IPS DF 19.7 (cell line): ENCODE measurements at regions not wholly inside any gene's neighbourhood (a gene's known extent, or its start where the extent isn't known, plus 50 kb on each side); places are given as distances from the start of the nearest gene placed in this dataset.

Experiments
- DNase-seq: peaks from one replicate; pipeline ENCODE4 v3.0.0-alpha.2; 2013; ENCODE audit warnings: low read depth, low spot score

DNA sequence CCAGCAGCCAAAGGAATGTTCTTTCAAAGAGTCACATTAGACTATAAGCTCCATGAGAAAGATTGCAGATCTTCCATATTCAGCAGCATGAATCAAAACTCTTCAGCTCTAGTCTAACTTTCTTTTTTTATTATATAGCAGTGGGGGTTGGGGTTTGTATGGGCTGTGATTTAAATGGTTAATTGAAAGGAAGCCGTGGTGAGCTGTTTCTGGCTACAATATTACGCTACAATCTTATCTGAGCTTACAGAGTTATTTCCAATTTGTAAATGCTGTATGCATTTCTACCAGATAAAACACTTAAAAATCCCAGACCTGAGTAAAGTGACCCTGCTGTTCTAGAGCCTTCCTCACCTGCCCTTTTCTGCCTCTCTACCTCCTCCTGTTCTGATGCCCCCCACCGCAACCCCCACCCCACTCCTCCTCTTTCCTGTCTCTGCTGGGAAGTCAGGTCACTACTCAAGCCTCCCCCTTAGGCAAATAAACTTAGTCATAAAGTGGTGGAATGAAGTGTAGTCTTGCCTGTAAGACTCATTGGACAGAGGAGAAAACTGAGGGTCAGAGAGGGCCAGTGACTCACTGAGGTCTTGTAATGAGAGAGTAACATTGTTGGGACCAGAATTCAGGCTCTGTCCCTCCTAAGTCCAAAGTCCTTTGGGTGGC is 1089.5 kb downstream of the BCL11B start:
- DNase-seq = no peak

- DNase-seq = no peak
Observed at GRCh38 chr14:98183556-98183955, 1088.4 kb downstream of the BCL11B start.

GRCh38 chr14:98184457-98184856 is 1087.5 kb downstream of the BCL11B start:
- no peak for DNase-seq

DNA sequence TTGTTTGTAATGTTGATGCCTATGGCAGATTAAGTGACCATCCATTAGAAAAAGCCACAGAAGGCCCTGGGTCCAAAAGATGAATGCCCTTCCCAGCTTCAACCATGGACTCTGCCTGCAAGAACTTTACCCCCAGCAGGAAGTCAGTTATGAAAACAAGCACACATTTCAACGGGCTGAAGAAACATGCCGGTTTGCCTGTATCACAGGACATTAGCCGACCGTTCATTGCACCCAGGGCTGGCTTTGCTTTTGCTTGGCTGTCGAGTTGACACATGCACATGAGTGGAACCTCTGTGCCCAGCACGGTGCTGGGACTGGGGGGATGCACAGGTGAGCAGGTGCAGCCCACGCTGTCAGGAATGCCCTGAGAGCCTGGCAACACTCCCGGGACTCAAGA is 1087.0 kb downstream of the BCL11B start:
- no peak for DNase-seq

GRCh38 chr14:98186140-98186539 is 1085.9 kb downstream of the BCL11B start:
- DNase-seq = no peak

- no peak for DNase-seq
Observed at GRCh38 chr14:98187281-98187680, 1084.7 kb downstream of the BCL11B start.

- DNase-seq = no peak
Observed at GRCh38 chr14:98189062-98189461, 1082.9 kb downstream of the BCL11B start.

DNA sequence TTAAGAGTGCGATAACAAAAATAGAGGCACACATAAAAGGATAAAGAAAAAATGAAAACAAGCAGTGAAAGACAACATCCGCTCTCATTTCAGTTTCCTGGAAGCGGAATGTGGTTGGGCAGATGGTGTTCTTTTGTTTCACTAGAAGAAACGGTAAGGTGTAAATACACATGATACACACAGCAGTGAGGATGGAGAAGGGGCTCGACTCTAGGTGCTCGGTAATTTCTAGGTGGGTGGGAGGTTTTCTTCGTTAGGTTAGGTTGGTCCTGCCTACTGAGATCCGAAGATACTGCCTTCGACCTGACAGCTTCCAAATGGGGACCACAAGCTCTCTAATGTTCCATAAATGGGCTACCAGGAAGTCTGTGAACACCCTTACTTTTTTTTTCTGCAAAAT is 1082.5 kb downstream of the BCL11B start:
- DNase-seq = no peak

DNA sequence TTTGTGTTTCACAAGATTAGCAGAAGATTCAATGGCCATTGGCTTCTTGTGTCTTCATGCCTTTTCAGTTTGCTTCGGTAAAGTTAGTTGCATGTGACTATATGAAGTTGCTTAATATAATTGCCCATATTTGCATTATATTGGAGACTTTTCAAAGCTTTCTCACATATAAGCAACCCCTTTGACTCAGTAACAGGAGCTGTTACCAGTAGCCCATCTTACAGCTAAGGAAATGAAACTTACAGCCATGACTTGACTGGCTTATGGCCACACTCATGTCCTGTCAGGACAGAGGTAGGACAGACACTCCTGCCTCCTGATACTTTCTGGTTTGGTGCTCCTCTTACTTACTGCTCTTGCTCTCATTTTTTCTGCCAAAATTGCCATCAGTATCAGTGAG is 1082.1 kb downstream of the BCL11B start:
- no peak for DNase-seq

DNA sequence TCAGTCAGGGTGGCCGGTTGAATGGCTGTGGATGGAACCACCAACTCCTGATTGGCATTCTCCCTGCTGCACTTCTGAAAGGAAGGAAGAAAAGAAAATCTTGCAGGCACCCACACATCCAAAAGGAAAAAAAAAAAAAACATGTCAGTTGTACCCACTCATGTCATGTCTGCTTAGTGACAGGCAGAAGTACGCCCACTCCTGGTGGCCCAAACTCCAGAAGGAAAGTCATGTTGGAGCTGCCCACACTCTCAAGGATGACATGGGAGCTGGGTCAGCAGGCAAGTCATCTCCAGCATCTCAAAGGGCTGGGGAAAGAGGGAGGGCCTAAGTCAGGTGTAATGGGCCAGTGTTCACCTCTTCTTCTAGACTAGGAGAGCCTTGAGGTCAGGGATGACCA is 1079.1 kb downstream of the BCL11B start:
- DNase-seq = no peak

GRCh38 chr14:98194821-98195220 is 1077.2 kb downstream of the BCL11B start:
- DNase-seq = no peak

DNA sequence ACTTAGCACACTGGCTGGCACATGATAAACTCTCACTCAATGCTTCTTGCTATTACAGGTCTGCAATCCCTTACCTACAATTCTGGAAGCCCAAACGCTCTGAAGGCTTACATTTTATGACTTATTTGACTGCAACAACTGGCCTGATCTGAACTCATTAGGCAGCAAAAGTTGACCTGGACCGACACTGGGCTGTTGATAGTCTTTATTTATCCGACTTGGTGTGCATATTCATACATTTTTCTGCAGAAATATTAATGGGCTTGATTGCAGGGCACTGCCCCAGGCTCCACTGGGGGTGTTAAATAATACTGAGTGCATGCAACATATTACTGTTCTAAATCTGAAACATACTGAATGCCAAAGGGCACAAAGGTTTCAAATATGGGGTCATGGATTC is 1076.7 kb downstream of the BCL11B start:
- no peak for DNase-seq

GRCh38 chr14:98197933-98198332 is 1074.1 kb downstream of the BCL11B start:
- no peak for DNase-seq

GRCh38 chr14:98198385-98198784 is 1073.6 kb downstream of the BCL11B start:
- no peak for DNase-seq

DNA sequence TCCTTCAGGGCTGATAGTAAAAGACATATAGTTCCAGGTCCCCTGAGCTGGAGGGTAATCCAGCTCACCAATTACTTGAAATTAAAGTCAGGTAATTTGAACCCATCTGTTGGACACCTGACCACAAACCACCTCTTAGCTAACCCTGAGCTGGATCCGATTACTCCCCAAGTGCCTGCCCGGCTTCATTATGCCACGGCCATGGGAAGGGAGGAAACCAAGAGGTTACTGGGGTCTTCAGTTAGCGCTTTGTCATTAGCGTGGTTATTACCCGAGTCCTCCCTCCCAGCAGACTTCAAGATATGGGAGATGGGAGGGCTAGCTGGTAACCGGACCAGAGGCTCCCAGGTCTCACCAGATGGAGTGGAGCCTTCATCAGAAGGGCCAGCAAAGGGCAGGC is 1071.4 kb downstream of the BCL11B start:
- no peak for DNase-seq

- DNase-seq = no peak
Observed at GRCh38 chr14:98203421-98203820, 1068.6 kb downstream of the BCL11B start.

DNA sequence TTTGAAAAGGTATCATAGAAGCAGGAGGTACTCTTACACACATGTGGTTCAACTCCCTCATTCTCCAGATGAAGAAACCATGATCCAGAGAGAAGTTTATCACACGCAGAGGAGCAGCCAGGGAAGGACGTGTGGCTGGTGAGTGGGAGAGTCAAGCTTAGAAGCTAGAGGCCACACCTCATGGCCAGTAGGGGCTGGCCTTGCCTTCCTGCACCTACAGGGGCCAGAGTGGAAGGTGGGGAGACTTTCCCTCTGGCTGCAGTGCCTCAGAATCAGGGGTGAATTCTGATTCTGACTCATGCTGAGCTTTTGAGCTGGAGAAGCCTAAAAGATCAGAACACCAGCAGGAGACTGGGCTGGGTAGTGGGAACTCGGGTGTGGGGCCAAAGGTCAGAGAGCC is 1067.9 kb downstream of the BCL11B start:
- DNase-seq = no peak

- no peak for DNase-seq
Observed at GRCh38 chr14:98207415-98207814, 1064.6 kb downstream of the BCL11B start.

DNA sequence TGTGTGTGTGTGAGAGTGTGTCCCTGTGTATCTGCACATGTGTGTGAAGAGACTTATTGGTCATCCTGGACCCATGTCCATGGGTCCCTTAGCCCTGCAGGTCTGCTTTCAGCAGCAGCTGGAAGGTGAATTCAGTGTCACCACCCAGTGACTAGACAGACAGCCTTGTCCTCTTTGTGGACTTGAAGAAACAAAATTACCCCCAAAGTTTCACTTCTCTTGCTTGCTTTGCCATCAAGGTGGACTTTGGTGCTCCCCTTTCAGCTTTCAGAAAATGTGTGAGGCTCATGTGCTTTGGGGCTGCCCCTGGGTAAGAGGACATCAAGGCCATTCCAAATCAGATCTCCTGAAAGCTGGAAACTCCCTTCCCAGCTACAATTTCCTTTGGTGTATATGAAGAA is 1063.8 kb downstream of the BCL11B start:
- no peak for DNase-seq

DNA sequence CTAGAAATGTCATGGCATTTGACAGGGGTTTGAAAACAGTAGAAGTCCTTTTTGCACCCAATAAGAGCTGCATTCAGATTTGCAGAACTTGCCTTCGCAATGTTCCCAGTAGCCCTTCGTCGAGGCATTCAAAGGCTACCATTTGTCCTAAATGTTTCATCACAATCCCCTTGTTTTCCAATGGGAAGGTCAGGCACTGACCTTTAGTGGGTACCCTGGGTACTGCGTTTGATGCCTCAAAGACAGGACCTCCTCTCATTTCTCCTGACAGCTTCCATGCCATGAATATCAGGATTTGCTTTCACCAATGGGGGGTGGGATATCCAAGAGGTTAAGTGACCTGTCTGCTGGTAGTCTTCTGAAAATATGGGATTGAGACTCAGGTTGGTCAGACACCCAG is 1063.1 kb downstream of the BCL11B start:
- no peak for DNase-seq

DNA sequence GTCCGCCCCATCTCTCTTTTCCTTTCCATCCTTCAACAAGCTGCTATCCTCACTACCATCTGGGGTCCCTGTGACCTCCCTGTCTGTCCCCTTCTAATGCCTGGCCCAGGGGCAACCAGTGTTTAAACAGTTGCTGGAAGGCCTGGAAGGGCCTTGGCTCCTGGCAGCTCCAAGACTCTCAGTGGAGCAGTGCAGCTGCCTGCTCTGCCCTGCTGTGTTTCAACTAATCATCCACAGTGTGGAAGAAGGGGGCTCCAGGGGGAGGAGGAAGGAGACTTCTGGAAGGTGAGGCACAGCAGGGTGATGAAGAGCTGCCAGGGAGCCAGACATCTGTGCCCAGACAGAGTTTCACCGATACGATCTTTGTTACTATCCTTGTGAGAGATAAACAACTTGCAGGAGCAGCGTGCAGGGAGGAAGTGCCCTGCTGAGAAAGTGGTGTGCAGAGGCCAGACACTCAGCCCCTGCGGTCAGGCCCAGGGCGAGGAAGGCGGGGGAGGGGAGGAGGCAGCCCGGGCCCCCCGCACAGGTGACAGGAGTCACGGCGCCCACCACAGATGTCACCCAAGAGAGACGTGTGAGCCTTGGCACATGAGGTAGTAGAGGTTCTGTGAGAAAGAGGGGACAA is 1061.8 kb downstream of the BCL11B start:
- no peak for DNase-seq

DNA sequence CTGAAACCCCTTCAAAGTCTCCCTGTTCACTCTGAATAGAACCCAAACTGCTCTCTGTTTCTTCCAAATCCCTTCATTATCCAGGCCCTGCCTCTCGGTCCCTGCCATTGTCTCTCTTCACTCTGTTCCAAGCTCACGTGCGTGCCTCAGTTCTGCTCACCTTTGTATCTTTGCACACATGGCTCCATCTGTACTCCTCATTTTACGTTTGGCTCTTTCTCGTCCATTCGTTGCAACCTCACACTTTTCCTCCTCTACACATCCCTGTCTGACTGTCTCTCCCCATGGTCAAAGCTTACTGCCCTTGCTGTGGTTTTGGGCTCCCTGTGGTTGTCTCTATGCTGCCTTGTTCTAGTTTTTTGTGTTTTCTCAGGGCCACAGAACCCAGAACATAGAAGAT is 1054.5 kb downstream of the BCL11B start:
- DNase-seq = no peak

DNA sequence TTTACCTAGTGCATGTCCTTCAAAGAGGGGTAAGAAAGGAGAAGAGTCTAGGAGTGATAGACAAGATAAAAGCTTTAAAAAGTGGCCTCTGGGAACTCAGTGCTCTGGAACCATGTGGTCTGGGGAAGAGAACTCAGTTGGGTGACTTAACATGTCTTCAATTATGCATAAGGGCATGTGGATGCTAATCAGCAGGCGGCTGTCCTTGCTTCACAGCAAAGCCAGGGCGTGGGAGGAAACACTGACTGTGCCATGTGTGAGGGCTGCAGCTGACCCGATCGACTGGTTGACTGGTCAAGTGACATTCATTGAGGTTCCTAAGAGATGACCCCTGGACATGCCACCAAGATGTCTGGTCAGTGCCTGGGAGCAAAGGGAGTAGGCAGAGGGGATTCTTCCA is 1053.8 kb downstream of the BCL11B start:
- no peak for DNase-seq

DNA sequence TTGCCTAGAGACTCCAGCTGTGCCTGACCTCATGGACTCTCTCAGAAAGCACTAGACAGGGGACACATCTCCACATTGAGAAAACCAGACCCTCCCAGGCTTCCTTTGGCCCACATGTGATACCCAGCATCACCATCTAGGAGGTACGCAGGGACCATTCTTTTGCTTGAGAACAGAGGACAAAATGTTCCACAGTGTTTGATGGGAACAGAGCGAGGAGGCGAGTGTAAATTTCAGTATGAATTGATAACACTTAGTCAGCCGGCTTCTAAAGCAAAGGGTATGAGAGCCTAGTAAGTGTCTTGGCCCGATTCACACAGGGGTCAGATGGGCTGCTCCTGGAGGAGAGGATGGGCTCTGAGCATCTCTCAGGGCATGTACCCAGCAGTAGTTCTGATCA is 1052.4 kb downstream of the BCL11B start:
- no peak for DNase-seq
